Lower leg skin (tissue), 3 donors: ENCODE measurements at regions not wholly inside any gene's neighbourhood (a gene's known extent, or its start where the extent isn't known, plus 50 kb on each side); places are given as distances from the start of the nearest gene placed in this dataset.

ENCODE experiments used
- CTCF ChIP-seq, 3 donors: fragments of 450-650 bp; IDR thresholded peaks; one replicate each; pipeline ENCODE4 v1.5.1; 2016; ENCODE audit warnings: antibody characterized with exemption in 3 of 3, mild to moderate bottlenecking in 3 of 3, moderate library complexity in 2 of 3
- POLR2A ChIP-seq, 2 donors: fragments of 450-650 bp; IDR thresholded peaks; one replicate each; pipeline ENCODE4 v1.6.1; 2016 to 2017; ENCODE audit warnings: antibody characterized with exemption in 2 of 2, mild to moderate bottlenecking in 1 of 2, moderate library complexity in 1 of 2

- TF ChIP-seq CTCF (IDR thresholded peaks at IDR 0.05) (no peak), POLR2A (IDR thresholded peaks at IDR 0.05) (no peak)
Observed at GRCh38 chr13:60329221-60329923, 67.6 kb upstream of the TDRD3 start.
